HCT116 (cell line): ENCODE measurements at regions not wholly inside any gene's neighbourhood (a gene's known extent, or its start where the extent isn't known, plus 50 kb on each side); places are given as distances from the start of the nearest gene placed in this dataset.

Source experiments
- ATAC-seq: fragments of 200-7000 bp; cut with Tn5 transposase; 2 replicates; pipeline ENCODE4 v1.9.1; 2020; ENCODE audit warnings: mild to moderate bottlenecking, moderate library complexity
- BruUV-seq: library from RNA; stranded (reverse); fragments of 400-500 nt; replicated peaks from 2 replicates; lab custom pipeline; 2021; lab: Mats Ljungman, UMichigan
- CTCF ChIA-PET: fragments of 300-600 bp; sonication (Branson Sonifier 250); formaldehyde crosslinking; loops from one replicate; lab custom pipeline; 2021; ENCODE audit warnings: antibody characterized with exemption; lab: Charles Lee
- POLR2A ChIA-PET: fragments of 300-600, 350-600 bp; sonication (Branson Sonifier 250); formaldehyde crosslinking; loops from one replicate; lab custom pipeline; 2021; ENCODE audit warnings: antibody characterized with exemption; lab: Charles Lee
- RAD21 ChIA-PET, 2 experiments: fragments of 300-600 bp; sonication (Branson Sonifier 250); formaldehyde crosslinking; loops; one replicate each; lab custom pipeline; 2023; ENCODE audit warnings: low total read pairs in 2 of 2; ENCODE audit not compliant: uncharacterized antibody in 2 of 2, unreplicated experiment in 2 of 2, low non-redundant PET in 1 of 2; lab: Charles Lee
- DNase-seq: peaks from one replicate; pipeline ENCODE4 v3.0.0-alpha.2; 2010; ENCODE audit warnings: low read depth, low spot score
- H2AFZ ChIP-seq: fragments of 200-600 bp; shearing (Covaris generic), sonication (generic); 2 replicates; pipeline ENCODE4 v1.6.1; 2017; ENCODE audit warnings: low read depth, mixed run types, mixed read lengths, antibody characterized with exemption, low read length; ENCODE audit not compliant: poor library complexity, severe bottlenecking
- H3K27ac ChIP-seq: 2 replicates; pipeline ENCODE4 v1.5.1; 2012; ENCODE audit warnings: low read depth, low read length
- H3K27me3 ChIP-seq: fragments of 200-600 bp; sonication (generic); 2 replicates; pipeline ENCODE4 v1.6.1; 2016; ENCODE audit warnings: mixed run types, low read length, mixed read lengths; ENCODE audit not compliant: insufficient read depth
- H3K36me3 ChIP-seq, 2 experiments: fragments of 200-500 bp in 1 of 2; fragments of 200-600 bp in 1 of 2; sonication (Bioruptor generic) in 1 of 2; sonication (generic) in 1 of 2; 2 replicates each; pipeline versions ENCODE4 v1.5.1 to v1.6.1; 2014 to 2016; ENCODE audit warnings: low read length in 2 of 2, inconsistent platforms in 1 of 2, mixed read lengths in 1 of 2, mixed run types in 1 of 2; ENCODE audit not compliant: insufficient read depth in 2 of 2, control insufficient read depth in 1 of 2
- H3K4me1 ChIP-seq, 2 experiments: fragments of 200-600 bp in 1 of 2; sonication (generic) in 1 of 2; 2 replicates each; pipeline versions ENCODE4 v1.5.1 to v1.6.1; 2012 to 2017; ENCODE audit warnings: low read length in 2 of 2, inconsistent platforms in 1 of 2, mild to moderate bottlenecking in 1 of 2, mixed read lengths in 1 of 2, mixed run types in 1 of 2, moderate library complexity in 1 of 2; ENCODE audit not compliant: insufficient read depth in 2 of 2, control insufficient read depth in 1 of 2
- H3K4me2 ChIP-seq: fragments of 200-600 bp; sonication (generic); 2 replicates; pipeline ENCODE4 v1.6.1; 2017; ENCODE audit warnings: mixed run types, low read length, mixed read lengths
- H3K4me3 ChIP-seq, 2 experiments: fragments of 200-600 bp in 1 of 2; sonication (generic) in 1 of 2; replicated peaks in 1 of 2; 2 replicates each; pipeline ENCODE4 v1.5.1; 2011 to 2016; ENCODE audit warnings: low read length in 2 of 2, control low read depth in 1 of 2, low read depth in 1 of 2, mild to moderate bottlenecking in 1 of 2, mixed read lengths in 1 of 2, mixed run types in 1 of 2
- H3K79me2 ChIP-seq: fragments of 200-600 bp; sonication (generic); 2 replicates; pipeline ENCODE4 v1.6.1; 2017; ENCODE audit warnings: mild to moderate bottlenecking, mixed run types, low read length, moderate library complexity, mixed read lengths; ENCODE audit not compliant: insufficient read depth
- H3K9ac ChIP-seq: fragments of 200-600 bp; sonication (generic); 2 replicates; pipeline ENCODE4 v1.6.1; 2016; ENCODE audit warnings: low read length, mixed read lengths
- H3K9me2 ChIP-seq: fragments of 200-600 bp; sonication (generic), shearing (Covaris generic); 2 replicates; pipeline ENCODE4 v1.6.1; 2017; ENCODE audit warnings: mixed run types, mild to moderate bottlenecking, moderate library complexity; ENCODE audit not compliant: insufficient read depth
- H3K9me3 ChIP-seq, 2 experiments: fragments of 200-500 bp in 1 of 2; fragments of 200-600 bp in 1 of 2; sonication (Bioruptor generic) in 1 of 2; sonication (generic) in 1 of 2; 2 replicates each; pipeline ENCODE4 v1.6.1; 2014 to 2017; ENCODE audit warnings: low read length in 2 of 2, mixed read lengths in 2 of 2, inconsistent platforms in 1 of 2, low read depth in 1 of 2, mild to moderate bottlenecking in 1 of 2, mixed run types in 1 of 2, moderate library complexity in 1 of 2; ENCODE audit not compliant: control insufficient read depth in 1 of 2, insufficient read depth in 1 of 2
- H4K20me1 ChIP-seq: fragments of 200-600 bp; sonication (generic), shearing (Covaris generic); 2 replicates; pipeline ENCODE4 v1.6.1; 2017; ENCODE audit warnings: mixed run types, mild to moderate bottlenecking, moderate library complexity; ENCODE audit not compliant: insufficient read depth
- CEBPB ChIP-seq: IDR thresholded peaks from 2 replicates; pipeline ENCODE4 v1.6.1; 2012; ENCODE audit warnings: low read depth
- EGR1 ChIP-seq: IDR thresholded peaks from 2 replicates; pipeline ENCODE4 v1.6.1; 2012; ENCODE audit warnings: low read depth
- ELF1 ChIP-seq: IDR thresholded peaks from 2 replicates; pipeline ENCODE4 v1.6.1; 2012; ENCODE audit warnings: low read depth, borderline replicate concordance
- EZH2 ChIP-seq: fragments of 200-600 bp; sonication (generic); IDR thresholded peaks from 2 replicates; pipeline ENCODE4 v1.6.1; 2017; ENCODE audit warnings: antibody characterized with exemption, mixed run types
- EZH2phosphoT487 ChIP-seq: fragments of 200-600 bp; IDR thresholded peaks from 2 replicates; pipeline ENCODE4 v1.6.1; 2018; ENCODE audit warnings: antibody characterized with exemption, borderline replicate concordance
- JUND ChIP-seq: IDR thresholded peaks from 2 replicates; pipeline ENCODE4 v1.6.1; 2012
- POLR2A ChIP-seq: IDR thresholded peaks from 2 replicates; pipeline ENCODE4 v1.7.0; 2011; ENCODE audit warnings: borderline replicate concordance; ENCODE audit not compliant: insufficient read depth, insufficient read length; ENCODE audit errors: extremely low read depth
- POLR2AphosphoS5 ChIP-seq: IDR thresholded peaks from 2 replicates; pipeline ENCODE4 v1.6.1; 2011; ENCODE audit warnings: mild to moderate bottlenecking, low read depth, low read length, moderate library complexity
- RAD21 ChIP-seq: IDR thresholded peaks from 2 replicates; pipeline ENCODE4 v1.6.1; 2012; ENCODE audit warnings: low read depth, mild to moderate bottlenecking
- SIN3A ChIP-seq: IDR thresholded peaks from 2 replicates; pipeline ENCODE4 v1.6.1; 2012; ENCODE audit warnings: low read depth
- SP1 ChIP-seq: IDR thresholded peaks from 2 replicates; pipeline ENCODE4 v1.6.1; 2012; ENCODE audit warnings: low read depth
- SRF ChIP-seq: IDR thresholded peaks from 2 replicates; pipeline ENCODE4 v1.6.1; 2012; ENCODE audit warnings: low read depth
- YY1 ChIP-seq: IDR thresholded peaks from 2 replicates; pipeline ENCODE4 v1.6.1; 2011; ENCODE audit warnings: low read length, low read depth, moderate library complexity, mild to moderate bottlenecking; ENCODE audit not compliant: insufficient replicate concordance; ENCODE audit errors: extremely low read depth
- ZFX ChIP-seq: fragments of 450-650 bp; IDR thresholded peaks from 2 replicates; pipeline ENCODE4 v1.6.1; 2017
- ZNF274 ChIP-seq: fragments of 200-500 bp; sonication (Bioruptor generic); IDR thresholded peaks from 2 replicates; pipeline ENCODE4 v1.6.1; 2014; ENCODE audit warnings: mild to moderate bottlenecking, low read depth, low read length, inconsistent platforms
- intact Hi-C: fragments of 100-400 bp; cut with micrococcal nuclease; formaldehyde crosslinking; loops from 2 replicates; pipeline ENCODE4 v1.10.0; 2022
- TF ChIP-seq, protein P1 (sequence below): IDR thresholded peaks from 2 replicates; pipeline ENCODE4 v1.6.1; 2011; ENCODE audit warnings: mild to moderate bottlenecking, low read length, moderate library complexity; ENCODE audit not compliant: insufficient replicate concordance; ENCODE audit errors: extremely low read depth
- TF ChIP-seq, protein P2 (sequence below): IDR thresholded peaks from 2 replicates; pipeline ENCODE4 v1.6.1; 2012
- TF ChIP-seq, protein P3 (sequence below): IDR thresholded peaks from 2 replicates; pipeline ENCODE4 v1.6.1; 2012; ENCODE audit warnings: low read depth
- TF ChIP-seq, protein P4 (sequence below): IDR thresholded peaks from 2 replicates; pipeline ENCODE4 v1.6.1; 2012
- TF ChIP-seq, protein P5 (sequence below), 3 experiments: fragments of 200-600 bp in 1 of 3; sonication (generic) in 1 of 3; IDR thresholded peaks in 2 of 3; conservative IDR thresholded peaks in 1 of 3; 2 replicates each; pipeline ENCODE4 v1.5.1; 2012 to 2017; ENCODE audit warnings: low read depth in 2 of 3, low read length in 2 of 3, antibody characterized with exemption in 1 of 3, borderline replicate concordance in 1 of 3, control low read depth in 1 of 3, mild to moderate bottlenecking in 1 of 3, mixed read lengths in 1 of 3, mixed run types in 1 of 3, moderate library complexity in 1 of 3; ENCODE audit not compliant: insufficient read depth in 1 of 3

DNA sequence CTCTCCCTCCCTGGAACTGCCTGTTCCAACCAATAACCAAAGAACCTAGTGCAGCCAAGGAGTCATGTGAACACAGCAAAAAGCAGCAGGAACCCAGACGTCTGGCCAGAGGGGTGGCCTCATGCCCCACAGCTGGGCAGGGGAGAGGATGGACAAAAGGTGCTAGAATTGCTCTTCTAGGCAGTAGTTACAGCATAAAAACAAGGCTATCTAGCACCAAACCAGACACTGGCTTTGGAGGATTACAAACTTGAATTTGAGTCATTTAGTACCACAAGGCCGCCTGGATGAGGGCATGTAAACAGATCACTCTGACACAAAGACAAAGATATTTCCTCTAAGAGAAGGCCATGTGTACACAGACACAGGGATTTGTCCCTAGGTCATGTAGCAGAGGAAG lies 423.3 kb upstream of the MAF start:
- Histone ChIP-seq H4K20me1 (no peaks in the 10 kb centered on the region), H3K27me3 (no peaks in the 10 kb centered on the region), H2AFZ (no peak overlapping the region), H3K27ac (no peak overlapping the region), H3K9me2 (no peaks in the 10 kb centered on the region), H3K79me2 (no peaks in the 10 kb centered on the region), H3K4me2 (no peak overlapping the region), H3K9ac (no peak overlapping the region), H3K9me3 (peaks cover 34 to 64% of the 10 kb centered on the region in 2 experiments; a peak in 2 of 4 replicates), H3K36me3 (no peaks in the 10 kb centered on the region), H3K4me3 (no peak overlapping the region), H3K4me1 (no peaks in the 10 kb centered on the region)
- ChIA-PET CTCF (no interaction called here), POLR2A (no interaction called here), RAD21 (no interaction called here)
- TF ChIP-seq ELF1 (no peak), SP1 (no peak), POLR2A (no peak), EZH2phosphoT487 (no peak), POLR2AphosphoS5 (no peak), CEBPB (no peak), SRF (no peak), EGR1 (no peak), YY1 (no peak), EZH2 (no peak), ZFX (no peak), JUND (no peak), SIN3A (no peak), RAD21 (no peak), ZNF274 (no peak)
- TF ChIP-seq, protein P1, sequence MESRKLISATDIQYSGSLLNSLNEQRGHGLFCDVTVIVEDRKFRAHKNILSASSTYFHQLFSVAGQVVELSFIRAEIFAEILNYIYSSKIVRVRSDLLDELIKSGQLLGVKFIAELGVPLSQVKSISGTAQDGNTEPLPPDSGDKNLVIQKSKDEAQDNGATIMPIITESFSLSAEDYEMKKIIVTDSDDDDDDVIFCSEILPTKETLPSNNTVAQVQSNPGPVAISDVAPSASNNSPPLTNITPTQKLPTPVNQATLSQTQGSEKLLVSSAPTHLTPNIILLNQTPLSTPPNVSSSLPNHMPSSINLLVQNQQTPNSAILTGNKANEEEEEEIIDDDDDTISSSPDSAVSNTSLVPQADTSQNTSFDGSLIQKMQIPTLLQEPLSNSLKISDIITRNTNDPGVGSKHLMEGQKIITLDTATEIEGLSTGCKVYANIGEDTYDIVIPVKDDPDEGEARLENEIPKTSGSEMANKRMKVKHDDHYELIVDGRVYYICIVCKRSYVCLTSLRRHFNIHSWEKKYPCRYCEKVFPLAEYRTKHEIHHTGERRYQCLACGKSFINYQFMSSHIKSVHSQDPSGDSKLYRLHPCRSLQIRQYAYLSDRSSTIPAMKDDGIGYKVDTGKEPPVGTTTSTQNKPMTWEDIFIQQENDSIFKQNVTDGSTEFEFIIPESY = no peak
- TF ChIP-seq, protein P2, sequence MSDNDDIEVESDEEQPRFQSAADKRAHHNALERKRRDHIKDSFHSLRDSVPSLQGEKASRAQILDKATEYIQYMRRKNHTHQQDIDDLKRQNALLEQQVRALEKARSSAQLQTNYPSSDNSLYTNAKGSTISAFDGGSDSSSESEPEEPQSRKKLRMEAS = no peak
- TF ChIP-seq, protein P3, sequence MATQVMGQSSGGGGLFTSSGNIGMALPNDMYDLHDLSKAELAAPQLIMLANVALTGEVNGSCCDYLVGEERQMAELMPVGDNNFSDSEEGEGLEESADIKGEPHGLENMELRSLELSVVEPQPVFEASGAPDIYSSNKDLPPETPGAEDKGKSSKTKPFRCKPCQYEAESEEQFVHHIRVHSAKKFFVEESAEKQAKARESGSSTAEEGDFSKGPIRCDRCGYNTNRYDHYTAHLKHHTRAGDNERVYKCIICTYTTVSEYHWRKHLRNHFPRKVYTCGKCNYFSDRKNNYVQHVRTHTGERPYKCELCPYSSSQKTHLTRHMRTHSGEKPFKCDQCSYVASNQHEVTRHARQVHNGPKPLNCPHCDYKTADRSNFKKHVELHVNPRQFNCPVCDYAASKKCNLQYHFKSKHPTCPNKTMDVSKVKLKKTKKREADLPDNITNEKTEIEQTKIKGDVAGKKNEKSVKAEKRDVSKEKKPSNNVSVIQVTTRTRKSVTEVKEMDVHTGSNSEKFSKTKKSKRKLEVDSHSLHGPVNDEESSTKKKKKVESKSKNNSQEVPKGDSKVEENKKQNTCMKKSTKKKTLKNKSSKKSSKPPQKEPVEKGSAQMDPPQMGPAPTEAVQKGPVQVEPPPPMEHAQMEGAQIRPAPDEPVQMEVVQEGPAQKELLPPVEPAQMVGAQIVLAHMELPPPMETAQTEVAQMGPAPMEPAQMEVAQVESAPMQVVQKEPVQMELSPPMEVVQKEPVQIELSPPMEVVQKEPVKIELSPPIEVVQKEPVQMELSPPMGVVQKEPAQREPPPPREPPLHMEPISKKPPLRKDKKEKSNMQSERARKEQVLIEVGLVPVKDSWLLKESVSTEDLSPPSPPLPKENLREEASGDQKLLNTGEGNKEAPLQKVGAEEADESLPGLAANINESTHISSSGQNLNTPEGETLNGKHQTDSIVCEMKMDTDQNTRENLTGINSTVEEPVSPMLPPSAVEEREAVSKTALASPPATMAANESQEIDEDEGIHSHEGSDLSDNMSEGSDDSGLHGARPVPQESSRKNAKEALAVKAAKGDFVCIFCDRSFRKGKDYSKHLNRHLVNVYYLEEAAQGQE = no peak
- TF ChIP-seq, protein P4, sequence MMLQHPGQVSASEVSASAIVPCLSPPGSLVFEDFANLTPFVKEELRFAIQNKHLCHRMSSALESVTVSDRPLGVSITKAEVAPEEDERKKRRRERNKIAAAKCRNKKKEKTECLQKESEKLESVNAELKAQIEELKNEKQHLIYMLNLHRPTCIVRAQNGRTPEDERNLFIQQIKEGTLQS = no peak
- TF ChIP-seq, protein P5, sequence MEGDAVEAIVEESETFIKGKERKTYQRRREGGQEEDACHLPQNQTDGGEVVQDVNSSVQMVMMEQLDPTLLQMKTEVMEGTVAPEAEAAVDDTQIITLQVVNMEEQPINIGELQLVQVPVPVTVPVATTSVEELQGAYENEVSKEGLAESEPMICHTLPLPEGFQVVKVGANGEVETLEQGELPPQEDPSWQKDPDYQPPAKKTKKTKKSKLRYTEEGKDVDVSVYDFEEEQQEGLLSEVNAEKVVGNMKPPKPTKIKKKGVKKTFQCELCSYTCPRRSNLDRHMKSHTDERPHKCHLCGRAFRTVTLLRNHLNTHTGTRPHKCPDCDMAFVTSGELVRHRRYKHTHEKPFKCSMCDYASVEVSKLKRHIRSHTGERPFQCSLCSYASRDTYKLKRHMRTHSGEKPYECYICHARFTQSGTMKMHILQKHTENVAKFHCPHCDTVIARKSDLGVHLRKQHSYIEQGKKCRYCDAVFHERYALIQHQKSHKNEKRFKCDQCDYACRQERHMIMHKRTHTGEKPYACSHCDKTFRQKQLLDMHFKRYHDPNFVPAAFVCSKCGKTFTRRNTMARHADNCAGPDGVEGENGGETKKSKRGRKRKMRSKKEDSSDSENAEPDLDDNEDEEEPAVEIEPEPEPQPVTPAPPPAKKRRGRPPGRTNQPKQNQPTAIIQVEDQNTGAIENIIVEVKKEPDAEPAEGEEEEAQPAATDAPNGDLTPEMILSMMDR (IDR thresholded peaks at IDR 0.05 in 2 of 3, conservative IDR thresholded peaks at IDR 0.05 in 1 of 3; ENCODE audit: borderline replicate concordance in 1 of 3, insufficient read depth in 1 of 3, low read depth in 2 of 3, low read length in 2 of 3) = no peak
- DNase-seq (no peak), ATAC-seq (no peak)
- intact Hi-C loops = no loop called here
- BruUV-seq = no TSS peak
